GM13977 (cell line): ENCODE measurements at regions not wholly inside any gene's neighbourhood (a gene's known extent, or its start where the extent isn't known, plus 50 kb on each side); places are given as distances from the start of the nearest gene placed in this dataset.
"Not testable (repeated sequence)": the region's sequence is repeated elsewhere in the genome, so short reads cannot be mapped to it uniquely, and the experiment has no call there.

Source experiments
- DNase-seq: peaks from one replicate; pipeline ENCODE4 v3.0.0; 2012; ENCODE audit warnings: low spot score
- CTCF ChIP-seq: IDR thresholded peaks from 2 replicates; pipeline ENCODE4 v1.5.1; 2012; ENCODE audit warnings: mild to moderate bottlenecking, control low read depth; ENCODE audit not compliant: insufficient read depth; ENCODE audit errors: extremely low read depth, missing control alignments
- in situ Hi-C: fragments of 300-500 bp; cut with MboI; formaldehyde crosslinking; loops from one replicate; pipeline ENCODE4 v1.12.0; 2022; ENCODE audit warnings: low sequenced_read_pairs, low pct_unique_long_range_greater_than_20kb, mixed read lengths, inconsistent platforms; ENCODE audit not compliant: unreplicated experiment

- in situ Hi-C loops = no loop called here
- no peak for DNase-seq
- TF ChIP-seq CTCF = no peak
Observed at GRCh38 chr14:56059054-56059453, 59.2 kb upstream of the PELI2 start.

GRCh38 chr14:56061051-56061450, 57.2 kb upstream of the PELI2 start:
- no peak for DNase-seq
- in situ Hi-C loops = no loop called here
- TF ChIP-seq CTCF = no peak

GRCh38 chr14:56063131-56063530, 55.1 kb upstream of the PELI2 start:
- no peak for DNase-seq
- in situ Hi-C loops = no loop called here
- no peak for TF ChIP-seq CTCF

GRCh38 chr14:56064513-56064912, 53.7 kb upstream of the PELI2 start:
- in situ Hi-C loops = no loop called here
- no peak for DNase-seq
- no peak for TF ChIP-seq CTCF

- in situ Hi-C loops, DNase-seq: not testable (repeated sequence)
Observed at GRCh38 chr14:56065199-56065598, 53.0 kb upstream of the PELI2 start.

GRCh38 chr14:56065621-56066290, 52.5 kb upstream of the PELI2 start:
- no peak for DNase-seq
- TF ChIP-seq CTCF = no peak
- in situ Hi-C loops = no loop called here
